Body of pancreas (tissue), 4 donors: ENCODE measurements at regions not wholly inside any gene's neighbourhood (a gene's known extent, or its start where the extent isn't known, plus 50 kb on each side); places are given as distances from the start of the nearest gene placed in this dataset.

Source experiments
- CTCF ChIP-seq, 7 experiments: fragments of 450-650 bp in 4 of 7; fragments of 200-600 bp in 3 of 7; sonication (generic) in 3 of 7; IDR thresholded peaks; one replicate each; pipeline ENCODE4 v1.5.1; 2016 to 2019; ENCODE audit warnings: antibody characterized with exemption in 7 of 7
- POLR2A ChIP-seq, 3 donors: fragments of 450-650 bp; IDR thresholded peaks; one replicate each; pipeline ENCODE4 v1.6.1; 2016; ENCODE audit warnings: antibody characterized with exemption in 3 of 3, mild to moderate bottlenecking in 2 of 3

GRCh38 chr18:68298330-68298729 is 416.6 kb downstream of the TMX3 start:
- TF ChIP-seq POLR2A (IDR thresholded peaks at IDR 0.05) = no peak
- TF ChIP-seq CTCF (IDR thresholded peaks at IDR 0.05) = no peak
